ENCODE measurements at regions not wholly inside any gene's neighbourhood (a gene's known extent, or its start where the extent isn't known, plus 50 kb on each side); places are given as distances from the start of the nearest gene placed in this dataset.

DNA sequence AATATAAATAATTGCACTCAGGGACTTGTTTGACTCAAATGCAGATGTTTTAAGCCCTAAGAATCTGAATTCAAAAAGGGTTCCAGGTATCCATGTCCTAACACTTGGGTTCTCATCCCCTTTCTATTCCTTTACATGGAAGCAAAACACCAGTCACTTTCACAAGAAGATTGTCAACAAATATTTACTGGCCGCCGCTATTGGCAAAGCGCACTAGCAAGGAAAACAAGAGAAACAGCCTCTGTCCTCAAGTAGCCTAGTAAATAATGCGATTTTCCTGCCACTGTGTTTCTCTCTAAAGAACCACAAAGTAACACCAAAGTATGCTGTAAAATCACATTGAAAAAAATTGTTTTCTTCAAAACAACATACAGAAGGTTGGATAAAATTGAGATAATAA is 66.7 kb upstream of the EZH2 start:
- H3K36me3 ChIP-seq (ENCODE audit: control insufficient read depth in 4 of 4, insufficient read depth in 4 of 4, low read length in 3 of 4), result no peaks in the 10 kb centered on the region
- WGBS (ENCODE audit: insufficient coverage), result 94% methylated on average over 4 of the region's 4 CpGs
- no peaks in the 10 kb centered on the region for H3K9me3 ChIP-seq (ENCODE audit: control extremely low read depth in 1 of 5, control insufficient read depth in 4 of 5, insufficient read depth in 2 of 5, low read depth in 1 of 5, low read length in 4 of 5)
- no peak overlapping the region for H3K4me3 ChIP-seq (ENCODE audit: control insufficient read depth in 1 of 7, extremely low read depth in 1 of 7, insufficient read depth in 4 of 7, low read depth in 2 of 7, low read length in 6 of 7)
- H3K27me3 ChIP-seq (replicated peaks in 2 of 5; ENCODE audit: control insufficient read depth in 4 of 5, insufficient read depth in 5 of 5, low read length in 4 of 5), result no peaks in the 10 kb centered on the region
- ChIA-PET POLR2A (no interaction called here), CTCF (interaction anchor here (1.2 kb wide), 1 partner anchor 12 kb away, joined by 3 read pairs; no protein-coding TSS in a partner anchor)
- H3K27ac ChIP-seq (ENCODE audit: insufficient read depth in 1 of 2, low read depth in 1 of 2, low read length in 2 of 2, poor library complexity in 1 of 2, severe bottlenecking in 2 of 2), result no peak overlapping the region
- H3K4me1 ChIP-seq (ENCODE audit: control extremely low read depth in 1 of 4, control insufficient read depth in 4 of 4, insufficient read depth in 4 of 4, low read length in 3 of 4), result no peaks in the 10 kb centered on the region
- DNase-seq, result no peak

- POLR2A ChIA-PET, result no interaction called here
- no peak for DNase-seq
- H3K36me3 ChIP-seq (ENCODE audit: control insufficient read depth in 4 of 4, insufficient read depth in 4 of 4, low read length in 3 of 4), result no peaks in the 10 kb centered on the region
- WGBS (ENCODE audit: insufficient coverage), result 81% methylated on average over 7 of the region's 8 CpGs
- H3K27me3 ChIP-seq (replicated peaks in 2 of 5; ENCODE audit: control insufficient read depth in 4 of 5, insufficient read depth in 5 of 5, low read length in 4 of 5), result no peaks in the 10 kb centered on the region
- H3K9me3 ChIP-seq (ENCODE audit: control extremely low read depth in 1 of 5, control insufficient read depth in 4 of 5, insufficient read depth in 2 of 5, low read depth in 1 of 5, low read length in 4 of 5), result no peaks in the 10 kb centered on the region
- CTCF ChIA-PET, result interaction anchor here (0.9 to 1.0 kb wide), 2 partner anchors 20 to 91 kb away, joined by 3 read pairs; no protein-coding TSS in a partner anchor
- H3K27ac ChIP-seq (ENCODE audit: insufficient read depth in 1 of 2, low read depth in 1 of 2, low read length in 2 of 2, poor library complexity in 1 of 2, severe bottlenecking in 2 of 2), result no peak overlapping the region
- H3K4me1 ChIP-seq (ENCODE audit: control extremely low read depth in 1 of 4, control insufficient read depth in 4 of 4, insufficient read depth in 4 of 4, low read length in 3 of 4), result peaks cover 0 to 12% (median 3%) of the 10 kb centered on the region in 4 experiments
- no peak overlapping the region for H3K4me3 ChIP-seq (ENCODE audit: control insufficient read depth in 1 of 7, extremely low read depth in 1 of 7, insufficient read depth in 4 of 7, low read depth in 2 of 7, low read length in 6 of 7)
These were observed 61.1 kb upstream of the EZH2 start for GRCh38 chr7:148944935-148945934.

DNA sequence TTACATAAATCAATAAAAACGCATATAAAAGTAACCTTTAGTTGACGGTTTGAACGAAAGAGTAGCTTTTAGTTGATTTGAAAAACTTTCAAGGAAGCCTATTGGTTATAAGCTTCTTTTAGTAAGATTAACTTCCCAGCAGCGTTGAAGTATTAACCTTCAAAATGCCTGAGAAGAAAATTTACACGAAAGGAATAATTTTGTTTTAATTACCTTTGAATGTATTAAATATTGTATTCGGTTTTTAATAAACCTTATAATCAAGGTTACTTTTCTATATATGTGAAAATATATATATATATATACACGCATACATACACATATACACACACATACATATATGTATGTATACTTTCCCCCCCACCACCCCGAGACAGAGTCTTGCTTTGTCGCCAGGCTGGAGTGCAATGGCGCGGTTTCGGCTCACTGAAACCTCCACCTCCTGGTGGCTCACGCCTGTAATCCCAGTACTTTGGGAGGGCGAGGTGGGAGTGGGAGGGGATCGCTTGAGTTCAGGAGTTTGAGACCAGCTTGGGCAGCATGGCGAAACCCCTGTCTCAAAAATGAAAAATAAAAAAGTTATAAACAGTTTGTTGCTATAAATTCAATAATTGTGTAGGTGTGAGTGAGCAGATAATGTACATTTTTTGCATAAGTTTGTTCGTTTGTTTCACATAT is 57.6 kb upstream of the EZH2 start:
- no peaks in the 10 kb centered on the region for H3K36me3 ChIP-seq (ENCODE audit: control insufficient read depth in 4 of 4, insufficient read depth in 4 of 4, low read length in 3 of 4)
- ChIA-PET POLR2A (interaction anchor here (0.6 to 1.1 kb wide), 3 partner anchors 42 to 91 kb away, joined by 3 read pairs; no protein-coding TSS in a partner anchor), CTCF (interaction anchor here (0.6 to 2.3 kb wide), 23 partner anchors 10 to 439 kb away, joined by 3 to 13 read pairs (median 3); no protein-coding TSS in a partner anchor)
- no peaks in the 10 kb centered on the region for H3K9me3 ChIP-seq (ENCODE audit: control extremely low read depth in 1 of 5, control insufficient read depth in 4 of 5, insufficient read depth in 2 of 5, low read depth in 1 of 5, low read length in 4 of 5)
- no CpG with 5 or more reads among the region's 17 CpGs for WGBS (ENCODE audit: insufficient coverage)
- peak overlapping the region in 6 of 7 experiments; percentile 70 to 99 (median 96) for H3K4me3 ChIP-seq (ENCODE audit: control insufficient read depth in 1 of 7, extremely low read depth in 1 of 7, insufficient read depth in 4 of 7, low read depth in 2 of 7, low read length in 6 of 7)
- H3K27ac ChIP-seq (ENCODE audit: insufficient read depth in 1 of 2, low read depth in 1 of 2, low read length in 2 of 2, poor library complexity in 1 of 2, severe bottlenecking in 2 of 2), result peak overlapping the region; percentile 98 to 99
- no peaks in the 10 kb centered on the region for H3K27me3 ChIP-seq (replicated peaks in 2 of 5; ENCODE audit: control insufficient read depth in 4 of 5, insufficient read depth in 5 of 5, low read length in 4 of 5)
- DNase-seq, result peak; percentile 93 to 95 (median 94)
- H3K4me1 ChIP-seq (ENCODE audit: control extremely low read depth in 1 of 4, control insufficient read depth in 4 of 4, insufficient read depth in 4 of 4, low read length in 3 of 4), result peaks cover 2 to 23% (median 10%) of the 10 kb centered on the region in 4 experiments

DNA sequence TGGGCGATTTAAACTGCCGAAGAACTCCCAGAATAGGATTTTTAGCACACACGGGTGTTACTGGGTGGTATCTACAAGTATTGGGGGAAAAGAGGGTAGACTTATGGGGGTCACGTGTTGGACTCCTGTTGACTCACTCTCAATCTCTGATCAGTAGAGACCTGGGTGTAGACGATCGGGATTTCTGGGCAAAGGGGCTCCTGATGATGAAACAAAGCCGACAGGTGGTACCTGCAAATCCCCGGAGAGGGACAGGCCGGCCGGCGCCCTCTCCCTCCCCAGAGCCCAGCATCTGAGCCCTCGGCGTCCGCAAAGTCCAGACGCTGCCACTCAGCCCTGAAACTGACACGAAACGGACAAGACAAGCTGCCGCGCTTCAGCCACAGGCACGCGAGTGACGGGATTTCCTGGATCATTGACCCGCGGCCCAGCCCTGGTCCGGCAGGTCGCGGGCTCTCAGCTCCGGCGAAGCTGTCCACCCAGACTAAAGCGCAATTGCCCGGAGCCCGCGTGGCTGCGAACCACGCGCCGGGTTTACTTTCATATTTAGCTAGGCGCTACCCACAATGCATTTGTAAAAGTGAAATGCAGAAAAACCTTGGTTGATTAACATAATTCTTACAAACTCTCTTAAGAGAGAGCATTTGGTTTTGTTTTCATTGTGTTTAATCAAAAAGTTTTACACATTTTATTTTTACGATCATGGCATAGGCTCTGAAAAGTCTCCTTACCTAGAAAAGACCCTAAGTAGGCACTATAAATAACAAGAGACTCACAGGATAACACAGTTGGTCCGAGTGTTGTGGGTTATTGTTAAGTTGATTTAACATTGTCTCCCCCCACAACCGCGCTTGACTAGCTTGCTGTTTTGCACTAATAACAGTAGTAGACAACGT is 56.9 kb upstream of the EZH2 start:
- CTCF ChIA-PET, result interaction anchor here (0.6 to 2.3 kb wide), 18 partner anchors 10 to 366 kb away, joined by 3 to 13 read pairs (median 3); no protein-coding TSS in a partner anchor
- POLR2A ChIA-PET, result interaction anchor here (0.6 to 1.1 kb wide), 4 partner anchors 26 to 90 kb away, joined by 3 read pairs; no protein-coding TSS in a partner anchor
- 0% methylated on average over 27 of the region's 43 CpGs for WGBS (ENCODE audit: insufficient coverage)

DNA sequence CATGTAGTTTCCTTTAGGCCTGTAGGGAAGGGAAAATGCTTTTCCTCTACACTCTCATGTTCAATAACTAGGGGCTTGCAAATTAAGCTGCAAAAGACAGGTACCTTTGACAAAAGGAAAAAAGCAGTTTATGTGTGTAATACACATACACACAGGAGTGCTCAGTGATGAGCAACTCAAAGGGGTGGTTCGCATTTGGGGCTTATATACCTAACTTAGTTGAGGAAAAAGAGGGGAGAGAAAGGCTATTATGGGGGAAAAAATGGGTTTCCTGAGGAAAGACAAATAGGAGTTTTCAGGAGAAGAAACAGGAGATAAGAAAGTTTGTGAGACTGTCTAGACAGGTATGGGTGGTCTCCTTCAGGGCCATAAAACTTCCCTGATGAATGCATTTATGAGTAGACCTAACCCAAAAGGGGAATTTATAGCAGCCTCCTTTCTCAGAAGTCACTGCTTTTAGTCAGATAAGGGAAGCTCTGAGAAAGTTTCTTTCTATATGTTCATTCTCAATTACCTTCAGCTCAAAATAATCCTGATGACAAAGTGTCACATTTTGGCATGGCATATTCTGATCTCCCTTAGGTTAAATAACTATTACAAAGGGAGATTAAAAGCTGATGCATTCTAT is 55.2 kb upstream of the EZH2 start:
- Histone ChIP-seq H3K27me3 (replicated peaks in 2 of 5; ENCODE audit: control insufficient read depth in 4 of 5, insufficient read depth in 5 of 5, low read length in 4 of 5) (no peaks in the 10 kb centered on the region), H3K27ac (ENCODE audit: insufficient read depth in 1 of 2, low read depth in 1 of 2, low read length in 2 of 2, poor library complexity in 1 of 2, severe bottlenecking in 2 of 2) (no peak overlapping the region), H3K4me3 (ENCODE audit: control insufficient read depth in 1 of 7, extremely low read depth in 1 of 7, insufficient read depth in 4 of 7, low read depth in 2 of 7, low read length in 6 of 7) (no peak overlapping the region), H3K9me3 (ENCODE audit: control extremely low read depth in 1 of 5, control insufficient read depth in 4 of 5, insufficient read depth in 2 of 5, low read depth in 1 of 5, low read length in 4 of 5) (no peaks in the 10 kb centered on the region), H3K36me3 (ENCODE audit: control insufficient read depth in 4 of 4, insufficient read depth in 4 of 4, low read length in 3 of 4) (no peaks in the 10 kb centered on the region), H3K4me1 (ENCODE audit: control extremely low read depth in 1 of 4, control insufficient read depth in 4 of 4, insufficient read depth in 4 of 4, low read length in 3 of 4) (peaks cover 2 to 23% (median 10%) of the 10 kb centered on the region in 4 experiments)
- ChIA-PET CTCF (interaction anchor here (0.9 to 1.1 kb wide), 3 partner anchors 93 to 396 kb away, joined by 3 to 4 read pairs (median 3); no protein-coding TSS in a partner anchor), POLR2A (no interaction called here)
- 100% methylated on average over 1 of the region's 1 CpG for WGBS (ENCODE audit: insufficient coverage)
- DNase-seq, result peak in 1 of 3 donors; percentile 9

More for the DNA sequence above, 56.9 kb upstream of the EZH2 start:
- H3K27me3 ChIP-seq (replicated peaks in 2 of 5; ENCODE audit: control insufficient read depth in 4 of 5, insufficient read depth in 5 of 5, low read length in 4 of 5), result no peaks in the 10 kb centered on the region
- peak overlapping the region; percentile 98 to 99 for H3K27ac ChIP-seq (ENCODE audit: insufficient read depth in 1 of 2, low read depth in 1 of 2, low read length in 2 of 2, poor library complexity in 1 of 2, severe bottlenecking in 2 of 2)
- peaks cover 2 to 23% (median 10%) of the 10 kb centered on the region in 4 experiments for H3K4me1 ChIP-seq (ENCODE audit: control extremely low read depth in 1 of 4, control insufficient read depth in 4 of 4, insufficient read depth in 4 of 4, low read length in 3 of 4)
- no peaks in the 10 kb centered on the region for H3K9me3 ChIP-seq (ENCODE audit: control extremely low read depth in 1 of 5, control insufficient read depth in 4 of 5, insufficient read depth in 2 of 5, low read depth in 1 of 5, low read length in 4 of 5)
- DNase-seq, result peak; percentile 85 to 88 (median 85)
- no peaks in the 10 kb centered on the region for H3K36me3 ChIP-seq (ENCODE audit: control insufficient read depth in 4 of 4, insufficient read depth in 4 of 4, low read length in 3 of 4)
- peak overlapping the region; percentile 70 to 99 (median 95) for H3K4me3 ChIP-seq (ENCODE audit: control insufficient read depth in 1 of 7, extremely low read depth in 1 of 7, insufficient read depth in 4 of 7, low read depth in 2 of 7, low read length in 6 of 7)

DNA sequence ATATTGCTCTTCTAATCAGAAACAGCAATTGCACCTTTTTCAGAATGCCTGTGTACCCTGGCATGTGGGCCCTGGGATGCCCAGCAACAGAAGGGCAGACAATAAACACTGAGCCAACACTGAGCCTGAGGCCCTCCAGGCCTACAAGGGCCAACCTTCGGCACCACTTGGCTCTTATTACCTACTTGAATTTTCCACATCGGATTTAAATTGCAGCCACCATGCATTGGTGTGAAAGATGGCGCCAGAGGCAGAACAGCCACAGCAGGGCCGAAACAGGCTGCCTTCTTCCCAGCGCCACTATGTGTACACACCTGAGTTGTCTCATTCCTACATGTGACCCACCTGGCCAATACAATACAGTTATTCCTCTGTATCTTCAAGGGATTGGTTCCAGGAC is 51.4 kb upstream of the EZH2 start:
- no peaks in the 10 kb centered on the region for H3K9me3 ChIP-seq (ENCODE audit: control extremely low read depth in 1 of 5, control insufficient read depth in 4 of 5, insufficient read depth in 2 of 5, low read depth in 1 of 5, low read length in 4 of 5)
- peaks cover 2 to 13% (median 8%) of the 10 kb centered on the region in 4 experiments for H3K4me1 ChIP-seq (ENCODE audit: control extremely low read depth in 1 of 4, control insufficient read depth in 4 of 4, insufficient read depth in 4 of 4, low read length in 3 of 4)
- H3K27ac ChIP-seq (ENCODE audit: insufficient read depth in 1 of 2, low read depth in 1 of 2, low read length in 2 of 2, poor library complexity in 1 of 2, severe bottlenecking in 2 of 2), result no peak overlapping the region
- WGBS (ENCODE audit: insufficient coverage), result 100% methylated on average over 5 of the region's 5 CpGs
- ChIA-PET CTCF (no interaction called here), POLR2A (no interaction called here)
- H3K4me3 ChIP-seq (ENCODE audit: control insufficient read depth in 1 of 7, extremely low read depth in 1 of 7, insufficient read depth in 4 of 7, low read depth in 2 of 7, low read length in 6 of 7), result no peak overlapping the region
- H3K27me3 ChIP-seq (replicated peaks in 2 of 5; ENCODE audit: control insufficient read depth in 4 of 5, insufficient read depth in 5 of 5, low read length in 4 of 5), result no peaks in the 10 kb centered on the region
- no peak for DNase-seq
- no peaks in the 10 kb centered on the region for H3K36me3 ChIP-seq (ENCODE audit: control insufficient read depth in 4 of 4, insufficient read depth in 4 of 4, low read length in 3 of 4)
